Liver (tissue), 8 donors: ENCODE measurements at regions not wholly inside any gene's neighbourhood (a gene's known extent, or its start where the extent isn't known, plus 50 kb on each side); places are given as distances from the start of the nearest gene placed in this dataset.

Source experiments
- DNase-seq: peaks from one replicate; pipeline ENCODE4 v3.0.0-alpha.2; 2017; ENCODE audit warnings: low spot score
- H3K27ac ChIP-seq, 2 donors: one replicate each; pipeline ENCODE4 v1.7.0; 2013; ENCODE audit warnings: inconsistent platforms in 2 of 2, low read length in 2 of 2, control low read depth in 1 of 2, low read depth in 1 of 2, mild to moderate bottlenecking in 1 of 2
- H3K27me3 ChIP-seq, 4 donors: one replicate each; pipeline versions ENCODE4 v1.6.1 to v1.7.0; 2013; ENCODE audit warnings: low read length in 3 of 4, inconsistent platforms in 1 of 4, mild to moderate bottlenecking in 1 of 4, moderate library complexity in 1 of 4; ENCODE audit not compliant: control insufficient read depth in 4 of 4, insufficient read depth in 4 of 4
- H3K36me3 ChIP-seq, 4 donors: one replicate each; pipeline versions ENCODE4 v1.6.1 to v1.7.0; 2013; ENCODE audit warnings: low read length in 3 of 4, mild to moderate bottlenecking in 3 of 4, low read depth in 1 of 4, moderate library complexity in 1 of 4; ENCODE audit not compliant: control insufficient read depth in 4 of 4, insufficient read depth in 3 of 4
- H3K4me1 ChIP-seq, 4 donors: one replicate each; pipeline versions ENCODE4 v1.6.1 to v1.7.0; 2013; ENCODE audit warnings: low read length in 3 of 4, mild to moderate bottlenecking in 3 of 4, moderate library complexity in 1 of 4; ENCODE audit not compliant: control insufficient read depth in 4 of 4, insufficient read depth in 4 of 4
- H3K4me3 ChIP-seq, 3 donors: one replicate each; pipeline versions ENCODE4 v1.6.1 to v1.7.0; 2013; ENCODE audit warnings: low read length in 3 of 3, control low read depth in 1 of 3, low read depth in 1 of 3, mild to moderate bottlenecking in 1 of 3
- H3K9ac ChIP-seq, 2 donors: one replicate each; pipeline ENCODE4 v1.7.0; 2013; ENCODE audit warnings: low read length in 2 of 2, mild to moderate bottlenecking in 2 of 2, moderate library complexity in 2 of 2, control low read depth in 1 of 2, low read depth in 1 of 2
- H3K9me3 ChIP-seq, 4 donors: one replicate each; pipeline versions ENCODE4 v1.6.1 to v1.7.0; 2013; ENCODE audit warnings: low read length in 3 of 4; ENCODE audit not compliant: control insufficient read depth in 4 of 4
- EGR1 ChIP-seq, 2 donors: IDR thresholded peaks; 2 replicates each; pipeline ENCODE4 v1.6.1; 2016 to 2018; ENCODE audit warnings: antibody characterized with exemption in 2 of 2, low read depth in 2 of 2
- FOXA1 ChIP-seq: IDR thresholded peaks from 2 replicates; pipeline ENCODE4 v1.6.1; 2016; ENCODE audit warnings: antibody characterized with exemption
- FOXA2 ChIP-seq: IDR thresholded peaks from 2 replicates; pipeline ENCODE4 v1.6.1; 2016; ENCODE audit warnings: antibody characterized with exemption
- HNF4A ChIP-seq, 2 donors: conservative IDR thresholded peaks; 2 replicates each; pipeline ENCODE4 v1.6.1; 2016; ENCODE audit warnings: antibody characterized with exemption in 2 of 2, mild to moderate bottlenecking in 2 of 2
- HNF4G ChIP-seq: IDR thresholded peaks from 2 replicates; pipeline ENCODE4 v1.6.1; 2016; ENCODE audit warnings: antibody characterized with exemption
- JUND ChIP-seq, 2 donors: IDR thresholded peaks; 2 replicates each; pipeline ENCODE4 v1.6.1; 2016; ENCODE audit warnings: antibody characterized with exemption in 2 of 2
- NR2F2 ChIP-seq: IDR thresholded peaks from 2 replicates; pipeline ENCODE4 v1.6.1; 2016; ENCODE audit warnings: antibody characterized with exemption
- RXRA ChIP-seq, 2 donors: IDR thresholded peaks; 2 replicates each; pipeline ENCODE4 v1.6.1; 2017 to 2018; ENCODE audit warnings: antibody characterized with exemption in 2 of 2, mild to moderate bottlenecking in 1 of 2
- SP1 ChIP-seq: IDR thresholded peaks from 2 replicates; pipeline ENCODE4 v1.6.1; 2018; ENCODE audit warnings: antibody characterized with exemption, mild to moderate bottlenecking
- TAF1 ChIP-seq: conservative IDR thresholded peaks from 2 replicates; pipeline ENCODE4 v1.6.1; 2016; ENCODE audit warnings: antibody characterized with exemption, mild to moderate bottlenecking
- WGBS: extraction: QIAGEN DNeasy Blood & Tissue Kit; methylation state at CpG from one replicate; pipeline ENCODE4 v1.1.7; 2013; 5-methylcytosine and 5-hydroxymethylcytosine counted together
- TF ChIP-seq, protein P1 (sequence below): IDR thresholded peaks from 2 replicates; pipeline ENCODE4 v1.6.1; 2016; ENCODE audit warnings: antibody characterized with exemption
- TF ChIP-seq, protein P2 (sequence below): fragments of 150-350 bp; IDR thresholded peaks from 2 replicates; pipeline ENCODE4 v1.5.1; 2017; ENCODE audit warnings: improper control_type of control experiment, low read depth, low read length; ENCODE audit not compliant: missing input control
- TF ChIP-seq, protein P3 (sequence below): IDR thresholded peaks from 2 replicates; pipeline ENCODE4 v1.6.1; 2016; ENCODE audit warnings: antibody characterized with exemption
- TF ChIP-seq, protein P4 (sequence below): IDR thresholded peaks from 2 replicates; pipeline ENCODE4 v1.6.1; 2016; ENCODE audit warnings: antibody characterized with exemption
- TF ChIP-seq, protein P5 (sequence below): IDR thresholded peaks from 2 replicates; pipeline ENCODE4 v1.6.1; 2016; ENCODE audit warnings: antibody characterized with exemption, mild to moderate bottlenecking
- donor health status: healthy.
- donor health status: healthy.
- donor health status: healthy.
- donor health status: healthy.
- donor health status: healthy.

DNA sequence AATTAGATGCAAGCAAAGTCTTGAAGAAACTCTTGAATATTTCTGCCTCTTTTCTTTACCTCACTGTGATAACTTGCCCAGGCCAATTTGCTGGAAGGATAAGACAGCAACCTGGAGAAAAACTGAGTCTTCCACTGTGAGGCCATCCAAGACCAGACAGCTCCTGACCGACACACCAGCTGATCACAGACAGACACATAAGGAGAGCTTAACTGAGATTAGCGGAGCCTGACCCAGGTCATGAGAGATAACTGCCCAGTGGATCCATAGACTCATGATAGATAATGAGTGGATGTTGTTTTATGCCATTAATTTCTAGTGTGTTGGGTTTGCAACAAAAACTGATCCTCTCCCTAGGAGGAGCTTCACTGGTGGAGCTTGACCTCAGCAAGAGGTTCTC lies 64.4 kb upstream of the NOX3 start:
- Histone ChIP-seq H3K9me3 (no peaks in the 10 kb centered on the region), H3K27ac (no peak overlapping the region), H3K36me3 (no peaks in the 10 kb centered on the region), H3K4me3 (no peak overlapping the region), H3K4me1 (no peaks in the 10 kb centered on the region), H3K27me3 (no peaks in the 10 kb centered on the region), H3K9ac (no peak overlapping the region)
- TF ChIP-seq FOXA2 (no peak), NR2F2 (no peak), HNF4A (conservative IDR thresholded peaks at IDR 0.05) (no peak), HNF4G (no peak), JUND (IDR thresholded peaks at IDR 0.05) (no peak), EGR1 (IDR thresholded peaks at IDR 0.05; ENCODE audit: low read depth in 2 of 2) (no peak), FOXA1 (no peak), TAF1 (no peak)
- TF ChIP-seq, protein P1, sequence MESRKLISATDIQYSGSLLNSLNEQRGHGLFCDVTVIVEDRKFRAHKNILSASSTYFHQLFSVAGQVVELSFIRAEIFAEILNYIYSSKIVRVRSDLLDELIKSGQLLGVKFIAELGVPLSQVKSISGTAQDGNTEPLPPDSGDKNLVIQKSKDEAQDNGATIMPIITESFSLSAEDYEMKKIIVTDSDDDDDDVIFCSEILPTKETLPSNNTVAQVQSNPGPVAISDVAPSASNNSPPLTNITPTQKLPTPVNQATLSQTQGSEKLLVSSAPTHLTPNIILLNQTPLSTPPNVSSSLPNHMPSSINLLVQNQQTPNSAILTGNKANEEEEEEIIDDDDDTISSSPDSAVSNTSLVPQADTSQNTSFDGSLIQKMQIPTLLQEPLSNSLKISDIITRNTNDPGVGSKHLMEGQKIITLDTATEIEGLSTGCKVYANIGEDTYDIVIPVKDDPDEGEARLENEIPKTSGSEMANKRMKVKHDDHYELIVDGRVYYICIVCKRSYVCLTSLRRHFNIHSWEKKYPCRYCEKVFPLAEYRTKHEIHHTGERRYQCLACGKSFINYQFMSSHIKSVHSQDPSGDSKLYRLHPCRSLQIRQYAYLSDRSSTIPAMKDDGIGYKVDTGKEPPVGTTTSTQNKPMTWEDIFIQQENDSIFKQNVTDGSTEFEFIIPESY, result no peak
- TF ChIP-seq, protein P2, sequence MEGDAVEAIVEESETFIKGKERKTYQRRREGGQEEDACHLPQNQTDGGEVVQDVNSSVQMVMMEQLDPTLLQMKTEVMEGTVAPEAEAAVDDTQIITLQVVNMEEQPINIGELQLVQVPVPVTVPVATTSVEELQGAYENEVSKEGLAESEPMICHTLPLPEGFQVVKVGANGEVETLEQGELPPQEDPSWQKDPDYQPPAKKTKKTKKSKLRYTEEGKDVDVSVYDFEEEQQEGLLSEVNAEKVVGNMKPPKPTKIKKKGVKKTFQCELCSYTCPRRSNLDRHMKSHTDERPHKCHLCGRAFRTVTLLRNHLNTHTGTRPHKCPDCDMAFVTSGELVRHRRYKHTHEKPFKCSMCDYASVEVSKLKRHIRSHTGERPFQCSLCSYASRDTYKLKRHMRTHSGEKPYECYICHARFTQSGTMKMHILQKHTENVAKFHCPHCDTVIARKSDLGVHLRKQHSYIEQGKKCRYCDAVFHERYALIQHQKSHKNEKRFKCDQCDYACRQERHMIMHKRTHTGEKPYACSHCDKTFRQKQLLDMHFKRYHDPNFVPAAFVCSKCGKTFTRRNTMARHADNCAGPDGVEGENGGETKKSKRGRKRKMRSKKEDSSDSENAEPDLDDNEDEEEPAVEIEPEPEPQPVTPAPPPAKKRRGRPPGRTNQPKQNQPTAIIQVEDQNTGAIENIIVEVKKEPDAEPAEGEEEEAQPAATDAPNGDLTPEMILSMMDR, result no peak
- 87% methylated on average over 2 of the region's 2 CpGs for WGBS
- DNase-seq, result no peak

DNA sequence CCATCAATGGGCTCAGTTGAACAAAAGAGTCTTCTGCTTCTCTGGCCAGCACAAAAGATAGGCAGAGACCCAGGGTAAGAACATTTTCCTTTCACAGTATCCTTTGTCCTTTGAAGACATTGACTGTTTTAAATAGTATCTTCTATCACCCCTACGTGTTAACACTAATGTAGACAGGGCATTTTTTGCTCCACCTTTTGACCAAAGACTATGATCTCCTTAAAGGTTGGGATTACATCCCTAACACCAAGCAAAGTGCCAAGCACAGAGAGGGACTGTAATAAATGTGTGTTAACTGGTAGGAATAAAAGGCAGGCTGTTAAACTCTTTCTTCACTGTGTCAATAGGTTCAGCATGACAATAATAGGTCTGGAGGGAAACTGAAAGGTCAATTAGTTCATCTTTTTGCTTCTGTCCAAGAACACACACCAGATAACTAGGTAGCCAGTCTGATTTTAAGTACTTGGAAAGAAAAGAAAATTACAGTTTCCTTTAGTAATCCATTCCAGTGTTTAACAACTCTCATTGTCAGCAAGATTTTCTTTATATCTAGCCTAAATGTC lies 63.6 kb upstream of the NOX3 start:
- DNase-seq, result no peak
- Histone ChIP-seq H3K36me3 (no peaks in the 10 kb centered on the region), H3K9me3 (no peaks in the 10 kb centered on the region), H3K27ac (no peak overlapping the region), H3K9ac (no peak overlapping the region), H3K4me1 (no peaks in the 10 kb centered on the region), H3K27me3 (no peaks in the 10 kb centered on the region), H3K4me3 (no peak overlapping the region)
- 43% methylated on average over 1 of the region's 1 CpG for WGBS
- TF ChIP-seq SP1 (no peak), HNF4A (conservative IDR thresholded peaks at IDR 0.05) (no peak), EGR1 (IDR thresholded peaks at IDR 0.05; ENCODE audit: low read depth in 2 of 2) (no peak), NR2F2 (no peak), FOXA2 (no peak), FOXA1 (no peak), RXRA (IDR thresholded peaks at IDR 0.05) (no peak), JUND (IDR thresholded peaks at IDR 0.05) (no peak)
- TF ChIP-seq, protein P3, sequence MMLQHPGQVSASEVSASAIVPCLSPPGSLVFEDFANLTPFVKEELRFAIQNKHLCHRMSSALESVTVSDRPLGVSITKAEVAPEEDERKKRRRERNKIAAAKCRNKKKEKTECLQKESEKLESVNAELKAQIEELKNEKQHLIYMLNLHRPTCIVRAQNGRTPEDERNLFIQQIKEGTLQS, result no peak
- TF ChIP-seq, protein P2, result no peak
- TF ChIP-seq, protein P4, sequence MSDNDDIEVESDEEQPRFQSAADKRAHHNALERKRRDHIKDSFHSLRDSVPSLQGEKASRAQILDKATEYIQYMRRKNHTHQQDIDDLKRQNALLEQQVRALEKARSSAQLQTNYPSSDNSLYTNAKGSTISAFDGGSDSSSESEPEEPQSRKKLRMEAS, result no peak
- TF ChIP-seq, protein P5, sequence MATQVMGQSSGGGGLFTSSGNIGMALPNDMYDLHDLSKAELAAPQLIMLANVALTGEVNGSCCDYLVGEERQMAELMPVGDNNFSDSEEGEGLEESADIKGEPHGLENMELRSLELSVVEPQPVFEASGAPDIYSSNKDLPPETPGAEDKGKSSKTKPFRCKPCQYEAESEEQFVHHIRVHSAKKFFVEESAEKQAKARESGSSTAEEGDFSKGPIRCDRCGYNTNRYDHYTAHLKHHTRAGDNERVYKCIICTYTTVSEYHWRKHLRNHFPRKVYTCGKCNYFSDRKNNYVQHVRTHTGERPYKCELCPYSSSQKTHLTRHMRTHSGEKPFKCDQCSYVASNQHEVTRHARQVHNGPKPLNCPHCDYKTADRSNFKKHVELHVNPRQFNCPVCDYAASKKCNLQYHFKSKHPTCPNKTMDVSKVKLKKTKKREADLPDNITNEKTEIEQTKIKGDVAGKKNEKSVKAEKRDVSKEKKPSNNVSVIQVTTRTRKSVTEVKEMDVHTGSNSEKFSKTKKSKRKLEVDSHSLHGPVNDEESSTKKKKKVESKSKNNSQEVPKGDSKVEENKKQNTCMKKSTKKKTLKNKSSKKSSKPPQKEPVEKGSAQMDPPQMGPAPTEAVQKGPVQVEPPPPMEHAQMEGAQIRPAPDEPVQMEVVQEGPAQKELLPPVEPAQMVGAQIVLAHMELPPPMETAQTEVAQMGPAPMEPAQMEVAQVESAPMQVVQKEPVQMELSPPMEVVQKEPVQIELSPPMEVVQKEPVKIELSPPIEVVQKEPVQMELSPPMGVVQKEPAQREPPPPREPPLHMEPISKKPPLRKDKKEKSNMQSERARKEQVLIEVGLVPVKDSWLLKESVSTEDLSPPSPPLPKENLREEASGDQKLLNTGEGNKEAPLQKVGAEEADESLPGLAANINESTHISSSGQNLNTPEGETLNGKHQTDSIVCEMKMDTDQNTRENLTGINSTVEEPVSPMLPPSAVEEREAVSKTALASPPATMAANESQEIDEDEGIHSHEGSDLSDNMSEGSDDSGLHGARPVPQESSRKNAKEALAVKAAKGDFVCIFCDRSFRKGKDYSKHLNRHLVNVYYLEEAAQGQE, result no peak
